HG02642 (cell line): ENCODE measurements at regions not wholly inside any gene's neighbourhood (a gene's known extent, or its start where the extent isn't known, plus 50 kb on each side); places are given as distances from the start of the nearest gene placed in this dataset.
"Not testable (repeated sequence)": the region's sequence is repeated elsewhere in the genome, so short reads cannot be mapped to it uniquely, and the experiment has no call there.

ENCODE experiments used
- ATAC-seq: cut with Tn5 transposase; IDR thresholded peaks from one replicate; pipeline ENCODE4 v1.9.1; 2021; ENCODE audit warnings: mild to moderate bottlenecking; ENCODE audit not compliant: unreplicated experiment, poor library complexity

DNA sequence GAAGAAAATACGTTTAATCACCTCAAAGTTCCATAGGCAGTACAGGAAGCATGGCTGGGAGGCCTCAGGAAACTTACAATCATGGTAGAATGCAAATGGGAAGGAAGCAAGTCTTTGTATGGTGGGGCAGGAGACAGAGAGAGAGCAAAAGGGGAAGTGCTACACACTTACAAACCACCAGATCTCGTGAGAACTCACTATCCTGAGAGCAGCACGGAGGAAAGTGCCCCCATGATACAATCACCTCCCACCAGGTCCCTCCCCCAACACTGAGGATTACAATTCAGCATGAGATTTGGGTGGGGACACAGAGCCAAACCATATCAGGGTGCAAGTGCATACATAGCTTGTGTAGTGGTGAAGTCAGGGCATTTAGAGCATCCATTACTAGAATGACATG, 92.3 kb upstream of the ANKRD10 start:
- no peak for ATAC-seq

DNA sequence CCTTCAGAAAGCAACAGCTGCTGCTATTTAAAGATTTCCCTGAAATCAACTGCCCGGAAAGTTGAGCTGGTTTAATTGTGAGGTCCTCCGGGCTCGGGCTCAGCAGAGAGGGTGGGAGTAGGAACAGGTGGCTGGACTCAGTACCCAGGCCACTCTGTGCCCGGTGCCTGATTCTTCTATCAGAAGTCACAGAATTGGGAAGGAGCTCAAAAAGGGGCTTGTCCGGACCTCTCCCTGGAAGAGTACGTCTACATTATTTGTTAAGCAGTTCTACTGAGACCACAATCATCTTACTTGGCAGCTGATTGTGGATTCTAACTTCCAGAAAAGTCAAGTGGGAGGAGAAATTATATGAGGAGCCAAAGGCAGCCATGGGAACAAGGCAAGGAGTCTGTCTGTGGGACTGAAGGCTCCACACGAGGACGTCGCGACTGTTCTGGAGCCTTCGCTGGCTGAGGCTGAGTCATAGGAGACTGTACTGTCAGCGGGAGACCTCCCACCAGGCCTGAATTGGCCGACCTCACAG, 91.7 kb upstream of the ANKRD10 start:
- no peak for ATAC-seq

DNA sequence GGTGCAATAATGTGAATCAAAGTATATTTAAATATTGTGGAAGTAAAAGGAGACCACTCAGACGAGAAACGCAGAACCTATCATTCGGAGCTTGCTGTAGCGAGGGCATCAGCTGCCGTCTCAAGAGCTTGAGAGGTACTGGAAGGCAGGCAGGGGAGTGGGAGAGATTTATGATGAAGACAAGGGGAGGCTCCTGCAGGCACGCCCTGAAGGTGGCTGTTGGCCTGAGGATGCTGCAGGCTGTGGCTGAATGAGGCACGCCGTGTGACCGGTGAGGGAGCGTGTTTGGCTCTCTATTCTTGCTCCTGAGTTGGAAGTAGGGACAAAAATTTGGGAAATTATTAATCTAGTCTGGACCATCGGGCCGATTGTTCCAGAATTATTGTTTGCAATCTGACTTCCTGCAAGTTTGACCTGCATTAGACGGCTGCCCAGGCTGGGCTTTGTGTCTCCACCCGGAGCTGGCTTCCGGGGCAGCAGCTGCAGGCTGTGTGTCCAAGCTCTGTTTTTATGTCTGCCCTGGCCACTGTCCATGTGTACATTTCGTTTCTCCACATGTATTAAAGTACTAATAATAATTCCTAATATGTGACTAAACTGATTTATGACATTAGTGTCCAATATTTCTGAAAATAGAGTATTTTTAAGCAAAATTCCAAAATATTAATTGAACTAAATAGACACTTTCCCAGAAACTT, 91.1 kb upstream of the ANKRD10 start:
- no peak for ATAC-seq

DNA sequence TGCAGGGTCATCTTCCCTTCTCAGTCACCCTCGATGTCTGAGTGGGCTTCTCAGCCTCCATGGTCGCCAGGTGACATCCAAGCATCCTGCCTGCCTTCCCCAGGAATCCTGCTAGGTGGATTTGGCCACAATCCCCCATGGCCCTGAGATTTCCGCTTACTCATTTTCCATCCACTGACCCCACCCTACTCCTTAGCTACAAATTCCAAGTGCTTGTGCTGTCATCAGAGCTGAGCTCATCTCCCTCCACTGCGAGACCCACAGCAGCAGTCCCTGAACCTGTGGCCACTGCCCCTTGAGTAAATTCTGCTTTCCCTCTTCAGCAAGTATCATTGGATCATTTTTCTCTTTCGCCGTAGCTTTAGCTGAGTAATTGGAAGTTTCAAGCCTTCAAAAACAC, 90.5 kb upstream of the ANKRD10 start:
- ATAC-seq, result no peak

DNA sequence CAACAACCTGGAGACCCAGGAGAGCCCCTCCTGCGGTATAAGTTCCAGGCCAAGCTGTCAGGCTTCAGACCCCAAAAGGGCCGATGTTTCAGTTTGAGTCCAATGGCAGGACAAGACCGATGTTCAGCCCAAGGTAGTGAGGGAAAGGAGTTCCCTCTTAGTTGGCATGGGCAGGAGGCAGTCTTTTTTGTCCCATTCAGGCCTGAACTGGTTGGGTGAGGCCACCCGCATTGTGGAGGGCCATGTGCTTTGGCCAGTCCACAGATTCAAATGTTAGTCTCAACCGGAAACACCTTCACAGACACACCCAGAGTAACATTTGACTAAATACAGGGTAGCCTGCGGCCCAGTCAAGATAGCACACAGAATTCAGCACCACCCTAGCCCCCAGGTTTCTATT, 89.6 kb upstream of the ANKRD10 start:
- no peak for ATAC-seq

DNA sequence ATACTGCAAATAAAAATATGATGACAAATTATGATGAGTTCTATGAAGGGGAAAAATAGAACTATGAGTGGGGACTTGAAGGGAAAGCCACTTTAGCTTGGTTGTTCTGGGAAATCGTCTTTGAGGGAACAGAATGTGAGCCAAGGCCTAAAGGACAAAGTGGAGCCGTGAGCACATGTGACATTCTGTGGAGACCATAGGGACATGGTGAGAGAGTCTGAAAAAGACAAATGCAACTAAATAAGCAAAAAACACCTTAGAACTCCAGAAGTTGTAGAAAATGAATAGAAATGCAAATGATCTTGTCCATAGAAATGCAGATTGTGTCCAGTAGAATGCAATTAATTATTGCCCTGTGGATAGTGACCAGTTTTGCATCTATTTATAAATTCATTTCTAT, 86.8 kb upstream of the ANKRD10 start:
- no peak for ATAC-seq

DNA sequence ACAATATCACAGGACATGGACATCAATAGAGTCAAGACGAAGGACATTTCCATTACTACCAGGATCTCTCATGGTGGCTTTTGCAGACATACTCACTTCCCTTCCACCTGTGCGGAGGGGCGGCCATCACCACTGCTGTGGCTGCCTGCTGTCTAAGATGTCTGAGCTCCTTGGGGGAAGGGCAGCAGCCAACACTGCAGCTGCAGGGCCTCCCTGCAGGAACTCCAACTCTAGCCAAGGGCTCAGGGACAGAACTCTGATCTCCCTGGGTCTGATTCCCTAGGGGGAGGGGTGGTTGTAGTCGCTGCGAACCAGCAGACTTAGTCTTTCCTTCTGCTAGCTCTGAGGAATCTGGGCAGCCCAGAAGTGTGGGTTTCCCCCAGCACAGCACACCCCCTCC, 78.9 kb upstream of the ANKRD10 start:
- no peak for ATAC-seq

DNA sequence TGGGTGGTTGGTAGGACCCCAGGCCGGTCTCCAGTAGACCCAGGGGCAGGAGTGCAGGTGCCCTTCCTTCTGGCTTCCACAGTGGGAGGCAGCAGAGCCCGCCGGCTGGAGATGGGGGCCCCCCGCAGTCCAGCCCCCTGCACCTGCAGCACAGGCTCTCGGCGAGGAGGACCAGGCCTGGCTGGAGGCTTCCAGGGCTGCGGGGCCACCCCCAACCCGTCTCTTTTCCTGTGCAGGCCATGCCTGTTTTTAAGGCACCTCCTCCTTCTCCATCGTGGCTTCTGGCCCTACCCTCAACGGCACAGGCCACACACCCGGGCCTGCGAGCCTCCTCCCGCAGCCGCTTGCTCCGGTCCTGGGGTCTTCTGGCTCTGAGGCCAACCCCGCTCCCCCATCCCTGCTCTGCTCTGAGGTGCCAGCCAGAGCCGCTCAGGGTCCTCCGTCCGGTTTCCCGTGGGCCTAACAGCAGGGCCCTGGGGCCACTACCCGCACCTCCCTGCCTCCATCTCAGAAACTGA, 77.2 kb upstream of the ANKRD10 start:
- no peak for ATAC-seq

DNA sequence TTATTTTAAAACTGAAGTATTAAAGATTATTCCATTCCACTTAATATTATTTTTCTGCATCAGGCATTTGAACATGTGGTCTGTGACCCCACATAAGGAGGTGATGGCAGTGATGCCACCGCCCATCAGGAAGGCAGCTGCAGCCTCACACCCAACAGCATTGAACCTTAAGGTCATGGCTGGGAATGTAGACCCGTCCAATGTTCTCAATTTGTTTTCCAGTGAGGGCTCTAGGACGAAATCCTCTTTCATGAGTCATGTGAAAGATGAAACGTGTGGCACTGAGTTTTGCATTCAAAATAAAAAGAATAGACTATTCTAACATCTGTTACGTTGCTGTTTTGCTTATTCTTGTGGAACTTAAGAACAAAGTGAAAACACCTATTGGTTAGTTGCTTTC, 74.5 kb upstream of the ANKRD10 start:
- no peak for ATAC-seq

DNA sequence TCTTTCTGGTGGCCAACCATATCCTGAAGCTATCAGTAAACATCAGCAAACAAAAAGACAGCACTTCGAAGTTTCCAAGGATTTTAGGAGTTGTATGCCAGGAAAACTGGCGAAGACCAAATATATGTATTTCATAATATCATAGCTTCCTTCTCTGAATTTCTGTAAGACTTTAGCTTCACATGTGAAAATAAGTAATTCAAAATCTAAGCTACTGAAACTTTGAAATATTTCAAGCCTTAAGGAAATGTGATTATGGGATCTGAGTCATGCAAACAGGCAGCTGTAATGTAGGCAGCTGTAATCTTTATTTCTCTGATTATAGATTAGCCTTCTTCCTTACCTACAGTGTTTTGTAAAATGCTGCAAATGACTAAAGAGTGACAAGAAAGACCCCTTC, 70.7 kb upstream of the ANKRD10 start:
- no peak for ATAC-seq

DNA sequence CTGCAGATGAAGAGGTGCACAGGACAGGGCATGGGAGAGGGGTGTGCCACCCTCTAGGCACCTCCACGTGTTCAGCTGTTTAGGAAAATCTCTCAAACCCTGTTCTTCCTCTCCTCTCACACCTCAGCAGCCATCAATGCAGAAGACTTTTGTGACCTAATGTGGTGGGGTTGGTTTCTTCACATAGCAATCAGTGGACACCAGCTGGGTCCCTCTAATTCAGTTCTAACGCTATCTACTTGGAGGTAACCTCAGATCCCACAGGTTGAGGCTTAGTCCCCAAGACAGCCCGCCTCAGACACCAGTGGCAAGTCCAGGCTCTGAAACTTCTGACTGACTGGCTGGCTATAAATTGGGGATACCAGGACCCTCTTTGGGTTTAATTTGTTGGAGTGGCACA, 69.9 kb upstream of the ANKRD10 start:
- no peak for ATAC-seq

DNA sequence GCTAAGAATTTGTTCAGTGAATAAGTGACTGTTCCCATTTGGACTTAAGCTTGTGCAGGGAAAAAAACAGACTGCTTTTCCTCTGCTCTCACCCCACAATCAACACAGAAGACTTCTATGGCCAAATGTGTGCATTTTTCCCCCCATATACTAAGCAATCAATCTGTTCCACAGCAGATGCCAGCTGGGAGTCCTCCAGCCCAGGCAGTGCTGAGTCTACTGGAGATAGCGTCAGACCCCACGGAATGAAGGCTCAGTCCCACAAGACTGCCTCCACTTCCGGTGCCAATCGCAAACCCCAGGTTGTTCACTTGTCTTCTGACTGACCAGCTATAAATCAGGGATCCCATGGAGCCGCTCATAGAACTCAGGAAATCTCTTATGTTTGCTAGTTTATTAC, 69.5 kb upstream of the ANKRD10 start:
- no peak for ATAC-seq

DNA sequence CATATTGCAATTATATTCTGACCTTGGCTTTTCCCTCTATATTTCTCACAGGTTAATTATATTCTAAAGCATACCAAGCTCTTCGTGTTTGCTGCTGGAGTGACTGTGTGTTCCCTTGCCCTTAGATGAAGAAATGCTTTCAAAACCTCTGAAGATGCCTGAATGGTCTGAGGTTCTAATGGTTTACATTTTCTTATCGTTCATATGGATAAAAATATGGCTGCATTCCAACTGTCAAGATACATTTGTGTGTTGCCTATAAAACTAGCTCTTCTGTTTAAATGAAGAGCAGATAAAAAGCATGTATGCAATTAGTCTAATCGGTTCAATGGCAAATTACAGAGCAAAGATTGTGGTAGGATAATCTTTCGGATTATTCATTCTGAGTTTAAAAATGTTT, 68.4 kb upstream of the ANKRD10 start:
- no peak for ATAC-seq

DNA sequence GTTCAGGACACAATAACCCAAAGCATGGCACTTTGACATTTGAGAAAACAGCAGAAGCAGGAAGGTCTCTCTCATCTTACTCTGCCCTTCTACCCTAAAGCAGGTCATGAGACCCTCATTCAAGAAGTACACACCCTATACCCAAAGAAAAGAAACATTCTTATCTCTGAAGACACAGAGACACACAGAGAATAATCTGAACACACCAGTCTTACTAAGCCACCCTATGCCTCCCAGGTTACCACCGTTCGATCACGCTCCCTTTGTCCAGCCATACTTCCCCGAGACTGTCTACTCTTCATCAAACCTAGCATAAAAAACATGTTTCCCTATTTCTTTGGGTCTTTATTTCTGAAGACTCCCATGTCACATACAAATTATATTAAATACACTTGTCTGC, 66.5 kb upstream of the ANKRD10 start:
- no peak for ATAC-seq

DNA sequence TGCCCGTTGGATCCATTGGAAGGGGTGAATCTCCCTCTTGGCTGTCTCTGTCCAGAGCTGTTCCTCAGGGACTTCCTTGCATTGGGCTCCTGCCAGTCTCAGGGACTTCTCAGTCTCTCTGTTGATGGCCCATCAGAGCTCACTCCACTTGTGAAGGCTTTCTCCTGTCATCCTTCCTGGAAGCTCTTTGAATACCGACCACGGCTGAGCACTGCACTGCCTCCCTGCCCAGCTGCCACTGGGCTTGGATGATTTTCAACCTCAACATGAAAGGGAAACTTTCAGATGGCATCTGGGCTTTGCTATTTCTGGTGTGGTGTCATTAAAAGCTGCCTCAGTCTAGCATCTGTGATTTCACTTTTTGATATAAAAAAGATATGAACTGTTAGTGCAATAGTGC, 66.1 kb upstream of the ANKRD10 start:
- no peak for ATAC-seq

DNA sequence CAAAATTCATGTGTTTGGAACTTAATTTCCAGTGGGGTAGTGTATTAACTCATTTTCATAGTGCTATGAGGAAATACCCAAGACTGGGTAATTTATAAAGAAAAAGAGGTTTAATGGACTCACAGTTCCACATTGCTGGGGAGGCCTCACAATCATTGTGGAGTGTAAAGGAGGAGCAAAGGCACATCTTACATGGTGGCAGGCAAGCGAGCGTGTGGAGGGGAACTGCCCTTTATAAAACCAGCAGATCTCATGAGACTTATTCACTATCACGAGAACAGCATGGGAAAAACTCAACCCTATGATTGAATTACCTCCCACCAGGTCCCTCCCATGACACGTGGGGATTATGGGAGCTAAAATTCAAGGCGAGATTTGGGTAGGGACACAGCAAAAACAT, 64.3 kb upstream of the ANKRD10 start:
- ATAC-seq, result not testable (repeated sequence)

DNA sequence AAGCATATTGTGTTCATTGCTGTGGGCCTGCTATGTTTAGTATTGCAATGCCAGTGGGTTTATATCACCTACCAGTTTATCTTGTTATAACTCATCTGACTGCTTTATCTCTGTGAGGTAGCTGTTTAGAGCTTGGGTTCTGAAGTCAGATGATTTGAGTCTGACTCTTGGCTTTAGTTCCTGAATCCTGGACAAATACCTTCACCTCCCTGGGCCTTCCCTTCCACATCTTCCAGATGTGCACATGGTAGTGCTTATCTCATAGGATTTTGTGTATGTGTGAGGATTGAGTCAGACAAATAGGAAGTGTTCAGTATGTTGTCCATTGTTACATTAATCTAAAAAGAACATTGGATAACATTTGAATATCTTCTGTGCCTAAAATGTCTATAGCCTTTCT, 63.5 kb upstream of the ANKRD10 start:
- ATAC-seq, result no peak

DNA sequence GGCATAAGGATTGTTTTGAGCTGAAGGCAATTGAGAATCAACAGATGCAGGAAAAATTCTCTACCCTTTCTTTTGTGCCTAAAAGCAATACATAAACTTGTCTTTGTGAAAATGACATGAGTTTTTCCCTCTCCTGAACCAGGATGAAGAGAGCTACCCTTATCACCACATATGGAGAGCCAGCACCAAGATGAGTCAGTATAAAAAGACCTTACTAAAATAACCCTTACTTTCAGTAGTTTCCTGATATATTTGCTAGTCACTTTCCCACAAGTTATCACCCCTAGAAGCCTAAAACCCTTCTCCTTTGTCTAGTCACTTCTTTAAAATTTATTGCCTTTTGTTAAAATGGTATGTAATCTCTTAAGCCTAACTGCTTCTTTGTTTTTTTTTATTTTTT, 61.9 kb upstream of the ANKRD10 start:
- no peak for ATAC-seq

DNA sequence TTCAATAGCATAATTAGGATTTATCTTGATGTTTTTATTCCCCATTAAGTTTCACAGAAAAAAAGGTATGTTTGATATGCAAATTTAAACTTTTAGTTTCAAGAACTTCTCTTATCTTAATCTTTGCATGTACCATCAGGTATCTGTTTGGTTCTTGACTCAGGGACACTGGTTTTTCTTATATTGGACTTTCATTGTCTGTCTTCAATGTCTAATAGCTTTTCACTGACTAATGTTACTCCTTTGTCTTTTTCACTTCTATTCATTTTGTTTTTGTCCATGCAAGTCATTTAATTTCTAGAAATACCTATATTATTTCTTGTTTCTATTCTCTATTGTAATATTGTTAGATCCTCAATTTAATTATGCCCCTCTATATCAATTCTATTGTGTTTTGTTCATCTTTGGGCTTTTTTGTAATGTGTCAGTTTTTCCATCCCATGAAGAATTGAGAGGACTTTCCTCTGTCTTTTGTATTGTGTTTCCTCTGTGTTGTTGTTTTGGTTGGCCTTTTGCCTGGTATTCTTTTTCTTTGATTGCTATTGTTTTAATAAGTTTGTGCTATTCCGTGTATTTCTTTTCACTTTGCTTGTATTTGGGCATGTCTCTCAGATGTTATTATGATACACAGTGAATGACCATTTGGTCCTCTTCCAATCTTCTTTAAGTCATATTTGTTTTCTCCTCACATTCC, 58.3 kb upstream of the ANKRD10 start:
- no peak for ATAC-seq

DNA sequence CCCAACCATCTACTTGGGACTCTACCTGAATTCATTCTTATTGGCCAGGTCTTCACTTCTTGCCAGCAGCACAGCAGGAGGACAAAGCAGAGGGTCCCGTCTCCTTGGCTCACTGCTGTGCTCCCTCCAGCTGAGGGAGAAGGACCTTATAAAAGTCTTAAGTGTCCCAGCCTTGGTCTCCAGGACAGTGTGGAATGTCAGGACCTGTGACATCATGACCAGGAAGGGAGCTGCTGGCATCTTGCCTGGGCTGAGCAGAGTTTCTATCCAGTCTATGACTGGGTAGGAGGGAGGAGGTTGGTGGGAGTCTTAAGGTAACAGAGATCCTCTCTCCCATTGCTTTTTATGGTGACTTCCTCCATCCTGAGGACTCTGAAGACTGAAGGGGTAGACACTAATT, 56.6 kb upstream of the ANKRD10 start:
- no peak for ATAC-seq

DNA sequence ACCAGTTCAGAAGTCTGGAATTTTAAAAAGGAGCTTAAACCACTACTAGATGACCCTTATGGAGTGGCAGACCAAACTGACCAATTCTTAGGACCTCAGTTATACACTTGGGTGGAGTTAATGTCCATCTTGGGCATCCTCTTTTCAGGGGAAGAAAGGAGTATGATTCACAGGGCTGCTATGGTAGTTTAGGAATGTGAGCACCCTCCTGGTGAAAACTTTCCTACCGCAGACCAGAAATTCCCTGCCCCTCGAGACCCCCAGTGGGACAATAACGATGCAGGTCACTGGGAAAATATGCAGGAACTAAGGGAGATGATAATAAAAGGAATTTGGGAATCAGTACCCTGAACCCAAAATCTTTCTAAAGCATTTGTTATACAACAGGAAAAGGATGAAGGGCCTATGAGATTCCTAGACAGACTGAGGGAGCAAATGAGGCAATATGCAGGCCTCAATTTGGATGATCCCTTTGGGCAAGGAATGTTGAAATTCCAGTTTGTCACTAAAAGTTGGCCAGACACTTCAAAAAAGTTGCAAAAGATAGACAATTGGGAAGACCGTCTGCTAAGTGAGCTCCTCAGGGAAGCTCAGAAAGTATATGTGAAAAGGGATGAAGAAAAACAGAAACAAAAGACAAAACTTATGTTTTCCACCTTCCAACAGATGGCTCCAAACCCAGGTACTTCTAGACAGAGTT, 52.4 kb upstream of the ANKRD10 start:
- ATAC-seq, result not testable (repeated sequence)
